CD14-positive monocyte (primary cell): ENCODE measurements at regions not wholly inside any gene's neighbourhood (a gene's known extent, or its start where the extent isn't known, plus 50 kb on each side); places are given as distances from the start of the nearest gene placed in this dataset.
A peak's percentile ranks its signal among the peaks of the same experiment; 100 is the strongest.

Experiments used
- DNase-seq, 3 donors: peaks; one replicate each; pipeline ENCODE4 v3.0.0-alpha.2; 2011 to 2022
- H2AFZ ChIP-seq: 2 replicates; pipeline ENCODE4 v1.6.0; 2012; ENCODE audit warnings: mild to moderate bottlenecking, low read depth, low read length, inconsistent platforms; ENCODE audit not compliant: insufficient read depth, poor library complexity, severe bottlenecking
- H3K27ac ChIP-seq, 2 donors: 1 replicate in 1 of 2; 2 replicates in 1 of 2; pipeline ENCODE4 v1.5.1; 2012 to 2013; ENCODE audit warnings: low read length in 2 of 2, control low read depth in 1 of 2, inconsistent platforms in 1 of 2, low read depth in 1 of 2, mild to moderate bottlenecking in 1 of 2
- H3K27me3 ChIP-seq, 2 donors: one replicate each; pipeline versions ENCODE4 v1.6.0 to v1.6.1; 2011 to 2013; ENCODE audit warnings: low read length in 2 of 2; ENCODE audit not compliant: control insufficient read depth in 2 of 2, insufficient read depth in 2 of 2
- H3K36me3 ChIP-seq, 2 donors: replicated peaks in 1 of 2; 1 replicate in 1 of 2; 2 replicates in 1 of 2; pipeline versions ENCODE4 v1.5.1 to v1.6.1; 2012 to 2013; ENCODE audit warnings: low read length in 2 of 2, control low read depth in 1 of 2, inconsistent platforms in 1 of 2, mild to moderate bottlenecking in 1 of 2; ENCODE audit not compliant: insufficient read depth in 2 of 2, control insufficient read depth in 1 of 2
- H3K4me1 ChIP-seq, 2 donors: 1 replicate in 1 of 2; 2 replicates in 1 of 2; pipeline versions ENCODE4 v1.5.1 to v1.6.1; 2012 to 2013; ENCODE audit warnings: low read length in 2 of 2, control low read depth in 1 of 2, inconsistent platforms in 1 of 2, mild to moderate bottlenecking in 1 of 2, moderate library complexity in 1 of 2; ENCODE audit not compliant: insufficient read depth in 2 of 2, control insufficient read depth in 1 of 2
- H3K4me2 ChIP-seq: replicated peaks from 2 replicates; pipeline ENCODE3; 2012; ENCODE audit warnings: low read length, moderate library complexity, mild to moderate bottlenecking; ENCODE audit not compliant: poor library complexity, severe bottlenecking; ENCODE audit errors: extremely low read depth
- H3K4me3 ChIP-seq, 3 experiments: fragments of 200-600 bp in 1 of 3; sonication (generic) in 1 of 3; replicated peaks in 1 of 3; 1 replicate in 2 of 3; 2 replicates in 1 of 3; pipeline ENCODE4 v1.5.1; 2011 to 2013; ENCODE audit warnings: low read length in 3 of 3, mild to moderate bottlenecking in 3 of 3, control low read depth in 2 of 3, low read depth in 2 of 3, inconsistent platforms in 1 of 3, moderate library complexity in 1 of 3
- H3K79me2 ChIP-seq: 2 replicates; pipeline ENCODE4 v1.6.0; 2012; ENCODE audit warnings: mild to moderate bottlenecking, control low read depth, inconsistent platforms, low read length, moderate library complexity; ENCODE audit not compliant: insufficient read depth
- H3K9ac ChIP-seq: 2 replicates; pipeline ENCODE4 v1.6.0; 2017; ENCODE audit warnings: low read length, mild to moderate bottlenecking; ENCODE audit not compliant: insufficient read depth, poor library complexity, severe bottlenecking
- H3K9me3 ChIP-seq, 2 donors: replicated peaks in 1 of 2; 1 replicate in 1 of 2; 2 replicates in 1 of 2; pipeline versions ENCODE4 v1.5.1 to v1.6.1; 2012 to 2013; ENCODE audit warnings: low read length in 2 of 2, control low read depth in 1 of 2; ENCODE audit not compliant: control insufficient read depth in 1 of 2, insufficient read depth in 1 of 2
- H4K20me1 ChIP-seq: 2 replicates; pipeline ENCODE4 v1.6.0; 2012; ENCODE audit warnings: mild to moderate bottlenecking, low read length, control low read depth, moderate library complexity; ENCODE audit not compliant: insufficient read depth
- H3K27ac Mint-ChIP-seq, 7 donors: one replicate each; pipeline ENCODE4 v1.8.0; 2020; ENCODE audit warnings: mild to moderate bottlenecking in 7 of 7, mixed read lengths in 7 of 7, moderate library complexity in 6 of 7, inconsistent platforms in 2 of 7
- H3K27me3 Mint-ChIP-seq, 3 donors: one replicate each; pipeline ENCODE4 v1.8.0; 2021 to 2022; ENCODE audit warnings: low read depth in 3 of 3, mild to moderate bottlenecking in 3 of 3, mixed read lengths in 3 of 3, moderate library complexity in 3 of 3, inconsistent platforms in 1 of 3
- H3K36me3 Mint-ChIP-seq, 2 donors: one replicate each; pipeline ENCODE4 v1.8.0; 2020; ENCODE audit warnings: mixed read lengths in 2 of 2, inconsistent platforms in 1 of 2, mild to moderate bottlenecking in 1 of 2
- H3K4me1 Mint-ChIP-seq: one replicate; pipeline ENCODE4 v1.8.0; 2020; ENCODE audit warnings: mild to moderate bottlenecking, mixed read lengths
- H3K4me3 Mint-ChIP-seq, 2 donors: one replicate each; pipeline ENCODE4 v1.8.0; 2020; ENCODE audit warnings: mild to moderate bottlenecking in 2 of 2, mixed read lengths in 2 of 2, moderate library complexity in 1 of 2
- H3K9me3 Mint-ChIP-seq, 7 donors: one replicate each; pipeline ENCODE4 v1.8.0; 2020 to 2022; ENCODE audit warnings: mixed read lengths in 7 of 7, mild to moderate bottlenecking in 6 of 7, moderate library complexity in 6 of 7, inconsistent platforms in 2 of 7
- CTCF ChIP-seq: fragments of 200-600 bp; IDR thresholded peaks from one replicate; pipeline ENCODE4 v1.8.0; 2022; ENCODE audit warnings: antibody characterized with exemption, mild to moderate bottlenecking
- WGBS: methylation state at CpG from one replicate; pipeline ENCODE4 v1.1.5; 2013; ENCODE audit warnings: missing lambda C conversion rate; ENCODE audit not compliant: insufficient coverage; 5-methylcytosine and 5-hydroxymethylcytosine counted together
- intact Hi-C, 2 donors: fragments of 100-400 bp; cut with micrococcal nuclease; formaldehyde crosslinking; loops; one replicate each; pipeline versions ENCODE4 v1.15.0 to v1.15.1; 2023

- Histone ChIP-seq H3K9me3 (no peaks in the 10 kb centered on the region), H3K79me2 (no peaks in the 10 kb centered on the region), H3K4me1 (peaks cover 45 to 56% of the 10 kb centered on the region in 2 donors), H4K20me1 (no peaks in the 10 kb centered on the region), H3K27me3 (no peaks in the 10 kb centered on the region), H3K9ac (no peak overlapping the region), H3K4me2 (peak overlapping the region; percentile 21), H3K36me3 (no peaks in the 10 kb centered on the region), H3K27ac (peak overlapping the region in 1 of 2 donors; percentile 35), H3K4me3 (peak overlapping the region in 1 of 3 experiments; percentile 5), H2AFZ (no peak overlapping the region)
- no peak for TF ChIP-seq CTCF
- H3K27ac Mint-ChIP-seq, result peak overlapping the region in 6 of 7 donors; percentile 27 to 93 (median 70)
- H3K36me3 Mint-ChIP-seq, result peaks cover 1 to 2% of the 10 kb centered on the region in 2 donors
- intact Hi-C loops, result no loop called here
- peaks cover 0 to 6% (median 2%) of the 10 kb centered on the region in 7 donors for H3K9me3 Mint-ChIP-seq
- H3K4me1 Mint-ChIP-seq, result peaks cover 51% of the 10 kb centered on the region
- WGBS, result no CpG with 5 or more reads among the region's 2 CpGs
- no peaks in the 10 kb centered on the region for H3K27me3 Mint-ChIP-seq
- no peak for DNase-seq
- H3K4me3 Mint-ChIP-seq, result peak overlapping the region in 1 of 2 donors; percentile 61
Observed at GRCh38 chr4:158001756-158002155, 171.1 kb downstream of the GASK1B start.

GRCh38 chr4:157999723-158000122 lies 173.1 kb downstream of the GASK1B start:
- Histone ChIP-seq H4K20me1 (no peaks in the 10 kb centered on the region), H2AFZ (no peak overlapping the region), H3K9ac (no peak overlapping the region), H3K79me2 (no peaks in the 10 kb centered on the region), H3K4me1 (peaks cover 27 to 39% of the 10 kb centered on the region in 2 donors), H3K4me2 (no peak overlapping the region), H3K9me3 (no peaks in the 10 kb centered on the region), H3K27ac (no peak overlapping the region), H3K27me3 (no peaks in the 10 kb centered on the region), H3K36me3 (no peaks in the 10 kb centered on the region), H3K4me3 (no peak overlapping the region)
- Mint-ChIP-seq H3K9me3 (peaks cover 0 to 6% (median 2%) of the 10 kb centered on the region in 7 donors), H3K4me1 (peaks cover 36% of the 10 kb centered on the region), H3K4me3 (no peak overlapping the region), H3K36me3 (peaks cover 2 to 3% of the 10 kb centered on the region in 2 donors), H3K27me3 (no peaks in the 10 kb centered on the region), H3K27ac (no peak overlapping the region)
- no peak for DNase-seq
- no peak for TF ChIP-seq CTCF
- intact Hi-C loops, result loop anchor here in 1 of 2 donors (10.0 kb wide), 1 partner anchor 165 kb away; no protein-coding TSS in a partner anchor
- WGBS, result no CpG with 5 or more reads among the region's 1 CpG
